KBM-7 (cell line): ENCODE measurements at regions not wholly inside any gene's neighbourhood (a gene's known extent, or its start where the extent isn't known, plus 50 kb on each side); places are given as distances from the start of the nearest gene placed in this dataset.

Source experiments
- DNase-seq: peaks from one replicate; pipeline ENCODE4 v3.0.0-alpha.2; 2015
- in situ Hi-C: fragments of 300-500 bp; cut with MboI; formaldehyde crosslinking; loops from 2 replicates; pipeline ENCODE4 v1.14.3; 2020; ENCODE audit warnings: low sequenced_read_pairs, low pct_unique_long_range_greater_than_20kb, mixed read lengths

DNA sequence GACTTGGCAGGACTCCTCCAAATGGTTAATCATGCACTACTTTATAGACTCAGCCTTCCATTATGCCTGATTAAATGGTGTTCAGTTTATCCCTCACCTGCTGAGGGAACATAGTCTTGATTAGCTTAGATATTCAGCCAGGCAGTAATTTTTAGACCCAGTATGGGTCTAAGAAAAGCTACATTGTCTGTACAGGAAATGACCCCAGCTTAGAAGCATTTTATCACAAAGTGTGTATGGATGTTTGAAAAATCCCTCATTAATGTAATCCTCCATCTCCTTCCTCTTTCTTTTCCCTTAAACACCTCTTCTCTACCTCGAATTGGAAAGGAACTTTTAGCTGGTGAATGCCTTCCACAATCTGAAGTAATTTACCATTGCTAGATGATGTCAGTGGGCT, 252.2 kb upstream of the BMP2 start:
- DNase-seq = no peak
- in situ Hi-C loops = no loop called here

DNA sequence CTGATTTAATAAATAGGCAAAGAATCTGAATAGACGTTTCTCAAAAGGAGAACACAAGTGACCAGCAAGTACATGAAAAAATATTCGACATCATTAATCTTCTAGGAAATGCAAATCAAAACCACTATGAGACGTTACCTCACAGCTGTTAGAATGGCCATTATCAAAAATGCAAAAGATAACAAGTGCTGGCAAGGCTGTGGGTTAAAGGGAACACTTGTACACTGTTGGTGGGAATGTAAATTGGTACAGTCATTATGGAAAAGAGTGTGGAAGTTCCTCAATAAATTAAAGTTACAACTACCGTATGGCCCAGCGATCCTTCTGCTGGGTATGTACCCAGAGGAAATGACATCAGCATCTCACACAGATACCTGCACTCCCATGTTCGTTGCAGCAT, 253.9 kb upstream of the BMP2 start:
- in situ Hi-C loops = no loop called here
- no peak for DNase-seq

DNA sequence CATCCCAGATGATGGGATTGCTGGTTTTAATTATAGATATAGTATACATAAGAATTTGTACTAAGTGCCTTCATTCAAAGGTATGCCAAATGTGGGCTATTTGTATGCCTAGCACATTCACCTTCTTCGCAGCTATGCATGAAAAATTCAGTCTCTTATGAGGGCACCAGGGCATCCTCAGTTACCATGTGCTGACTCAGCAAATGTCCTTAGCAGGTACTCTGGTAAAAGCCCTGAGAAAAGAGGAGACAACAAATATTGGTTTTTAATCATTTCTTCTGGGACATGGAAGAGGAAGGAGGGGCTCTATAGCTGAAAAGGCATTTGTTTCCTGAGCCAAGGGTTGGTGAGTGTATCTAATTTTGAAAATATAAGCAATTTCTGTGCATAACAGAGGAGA, 258.1 kb upstream of the BMP2 start:
- no peak for DNase-seq
- in situ Hi-C loops = no loop called here

DNA sequence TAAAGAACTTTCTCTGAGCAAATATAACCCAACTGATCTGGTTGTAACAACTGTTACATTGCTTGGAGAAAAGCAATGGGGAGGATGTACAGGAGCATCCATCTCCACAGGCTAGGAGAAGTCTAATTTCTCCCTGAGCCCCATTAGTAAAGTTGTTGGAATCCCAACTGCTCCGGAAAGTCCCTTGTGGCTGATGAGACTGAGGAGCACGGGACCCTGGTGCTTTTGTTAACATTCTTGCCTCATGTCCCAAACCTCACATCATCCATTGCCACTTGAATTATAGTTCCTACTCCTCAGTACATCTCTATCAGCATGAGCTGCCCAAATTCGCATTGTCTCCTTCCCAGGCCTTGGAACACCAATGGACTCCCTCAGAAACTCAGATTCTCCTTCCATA, 260.6 kb upstream of the BMP2 start:
- DNase-seq = no peak
- in situ Hi-C loops = no loop called here

DNA sequence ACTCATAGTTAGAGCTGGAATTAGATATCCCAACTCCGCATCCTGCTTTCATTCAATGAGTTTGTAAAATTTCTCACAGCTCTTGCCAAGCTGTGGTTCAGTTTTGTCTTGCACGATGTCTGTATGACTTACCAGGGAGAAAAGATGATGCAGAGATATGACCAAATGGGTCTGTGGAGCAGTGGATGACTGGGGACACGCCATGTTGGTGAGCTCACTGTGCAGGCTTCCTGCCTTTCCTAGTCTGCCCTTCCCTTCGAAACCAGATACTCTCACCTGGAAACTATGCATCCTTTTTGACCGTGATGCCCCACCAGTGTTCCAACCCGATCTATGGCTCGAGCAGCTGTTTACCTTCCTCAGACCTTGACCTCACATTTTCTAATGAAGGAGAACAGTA, 262.7 kb upstream of the BMP2 start:
- in situ Hi-C loops = no loop called here
- DNase-seq = no peak

DNA sequence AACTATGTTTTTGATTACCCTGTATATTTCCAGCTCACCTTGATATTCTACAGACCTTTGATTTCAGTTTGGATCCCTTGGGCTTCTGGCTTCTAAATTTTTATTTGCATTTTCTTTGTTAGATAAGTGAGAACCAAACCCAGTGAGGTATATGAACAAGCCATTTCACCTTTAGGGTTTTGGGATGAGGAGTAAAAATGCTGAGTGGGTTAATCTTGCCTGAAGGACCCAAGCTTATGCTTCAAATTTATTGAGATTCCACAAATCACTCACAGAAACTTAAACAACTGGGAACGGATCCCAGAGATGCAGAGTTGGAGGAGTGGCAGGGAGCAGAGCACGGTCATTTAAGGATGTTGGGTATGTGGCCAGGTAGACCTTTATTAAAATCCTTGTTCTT, 263.3 kb upstream of the BMP2 start:
- in situ Hi-C loops = no loop called here
- DNase-seq = no peak

DNA sequence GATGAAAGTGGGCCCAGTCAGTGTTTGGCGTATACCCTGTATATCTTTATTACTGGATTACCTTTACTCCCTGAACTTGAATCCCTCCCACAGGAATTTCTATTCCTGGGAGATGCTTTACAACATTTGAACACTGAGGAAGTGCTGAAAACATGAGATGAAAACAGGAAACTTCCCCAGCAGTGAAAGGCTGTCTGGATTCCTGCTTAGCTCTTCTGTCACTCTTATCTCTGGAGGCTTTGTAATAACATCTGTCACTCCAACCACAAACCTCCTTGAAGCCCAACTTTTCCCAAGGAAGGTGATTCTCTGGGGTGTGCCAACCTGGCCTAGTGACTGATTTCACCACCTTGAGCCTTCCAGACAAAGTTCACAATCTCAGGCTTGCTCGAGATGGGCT, 264.5 kb upstream of the BMP2 start:
- in situ Hi-C loops = no loop called here
- no peak for DNase-seq

DNA sequence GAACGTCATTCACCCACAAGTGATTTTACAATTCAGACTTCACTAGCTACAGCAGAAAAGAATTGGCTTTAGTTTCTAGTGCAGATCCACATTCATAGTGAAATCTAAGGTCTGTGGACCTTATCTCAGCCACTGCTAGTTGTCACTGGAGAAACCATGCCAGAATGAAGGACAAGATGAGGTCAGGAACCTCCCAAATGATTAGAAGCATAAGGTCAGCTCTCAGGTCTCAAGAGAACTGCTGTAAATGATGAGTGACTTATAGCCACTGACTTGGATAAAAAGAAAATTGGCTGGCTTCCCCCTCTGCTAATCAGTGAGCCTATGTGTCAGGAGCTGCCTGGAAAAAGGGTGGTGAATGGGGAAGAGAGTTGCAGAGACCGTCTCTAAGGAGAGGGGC, 265.3 kb upstream of the BMP2 start:
- in situ Hi-C loops = no loop called here
- DNase-seq = no peak

DNA sequence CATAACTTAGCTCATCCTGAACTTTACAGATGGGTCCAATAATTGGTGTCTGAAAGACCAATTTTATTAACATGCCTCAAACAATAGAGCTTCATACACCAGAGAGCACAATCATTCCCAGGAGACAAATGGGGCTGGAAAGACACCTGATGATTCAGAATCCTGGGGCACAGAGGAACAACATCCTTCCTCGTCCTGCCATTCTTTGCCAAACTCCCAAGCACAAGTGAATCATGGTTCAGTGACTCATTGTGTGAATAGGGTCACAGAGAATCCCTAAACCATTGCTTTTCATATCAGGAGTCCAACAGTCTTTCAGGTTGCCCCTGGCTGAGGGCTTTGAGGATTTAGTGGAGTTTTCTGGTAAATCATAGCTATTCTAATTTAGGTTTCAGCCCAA, 266.4 kb upstream of the BMP2 start:
- DNase-seq = no peak
- in situ Hi-C loops = no loop called here

DNA sequence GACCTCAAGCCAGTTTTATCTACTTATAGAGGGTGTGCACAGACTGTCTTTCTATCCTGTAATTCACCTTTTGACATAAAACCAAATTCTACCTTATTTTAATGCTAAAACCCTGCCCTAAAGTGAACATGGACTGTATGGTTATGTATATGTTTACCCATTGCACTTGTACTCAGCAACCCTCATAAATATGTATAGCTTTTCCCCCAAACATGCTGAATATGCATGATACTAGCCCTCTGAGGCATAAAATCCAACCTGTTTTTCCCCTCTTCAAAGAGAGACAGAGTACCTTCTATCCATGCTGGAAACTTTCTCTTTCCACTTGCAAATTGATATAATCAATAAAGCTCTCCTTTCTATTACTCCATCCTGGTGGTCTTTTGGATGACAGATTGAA, 267.9 kb upstream of the BMP2 start:
- in situ Hi-C loops = no loop called here
- no peak for DNase-seq

DNA sequence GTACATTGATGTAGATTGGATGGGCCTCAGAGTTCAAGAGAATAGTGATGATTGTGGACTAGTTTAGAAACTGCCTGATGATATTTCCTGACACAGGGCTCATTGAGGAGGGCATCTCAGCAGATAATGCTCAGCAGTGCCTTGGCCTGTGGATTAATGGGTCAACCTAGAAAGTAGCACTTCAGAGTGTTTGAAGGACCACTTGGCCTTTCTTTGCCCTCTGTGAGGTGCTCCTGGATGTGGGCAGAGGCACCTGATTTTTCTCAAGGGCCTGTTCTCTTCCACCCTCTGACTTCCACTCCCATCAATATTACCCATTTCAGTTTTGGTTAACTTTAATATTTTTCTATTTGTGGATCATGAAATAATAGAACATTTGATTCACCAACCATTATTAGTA, 270.6 kb upstream of the BMP2 start:
- in situ Hi-C loops = no loop called here
- no peak for DNase-seq

DNA sequence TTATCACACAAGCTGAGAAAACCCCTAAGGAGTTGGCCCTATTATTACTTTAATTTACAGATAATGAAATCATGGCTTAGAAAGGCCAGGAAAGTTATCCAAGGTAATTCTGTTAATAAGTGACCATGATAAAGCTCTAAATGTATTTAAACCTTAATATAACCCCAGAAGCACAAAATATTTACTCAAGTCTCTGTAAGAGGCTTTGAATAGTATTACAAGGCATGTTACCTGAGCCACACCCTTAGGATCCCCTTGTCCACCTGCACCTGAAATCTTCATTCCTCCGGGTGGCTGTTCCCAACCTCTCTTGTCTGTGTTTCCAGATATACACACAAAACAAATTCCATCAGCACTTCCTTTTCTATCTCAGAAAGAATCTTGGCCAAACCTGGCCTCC, 271.6 kb upstream of the BMP2 start:
- in situ Hi-C loops = no loop called here
- no peak for DNase-seq

DNA sequence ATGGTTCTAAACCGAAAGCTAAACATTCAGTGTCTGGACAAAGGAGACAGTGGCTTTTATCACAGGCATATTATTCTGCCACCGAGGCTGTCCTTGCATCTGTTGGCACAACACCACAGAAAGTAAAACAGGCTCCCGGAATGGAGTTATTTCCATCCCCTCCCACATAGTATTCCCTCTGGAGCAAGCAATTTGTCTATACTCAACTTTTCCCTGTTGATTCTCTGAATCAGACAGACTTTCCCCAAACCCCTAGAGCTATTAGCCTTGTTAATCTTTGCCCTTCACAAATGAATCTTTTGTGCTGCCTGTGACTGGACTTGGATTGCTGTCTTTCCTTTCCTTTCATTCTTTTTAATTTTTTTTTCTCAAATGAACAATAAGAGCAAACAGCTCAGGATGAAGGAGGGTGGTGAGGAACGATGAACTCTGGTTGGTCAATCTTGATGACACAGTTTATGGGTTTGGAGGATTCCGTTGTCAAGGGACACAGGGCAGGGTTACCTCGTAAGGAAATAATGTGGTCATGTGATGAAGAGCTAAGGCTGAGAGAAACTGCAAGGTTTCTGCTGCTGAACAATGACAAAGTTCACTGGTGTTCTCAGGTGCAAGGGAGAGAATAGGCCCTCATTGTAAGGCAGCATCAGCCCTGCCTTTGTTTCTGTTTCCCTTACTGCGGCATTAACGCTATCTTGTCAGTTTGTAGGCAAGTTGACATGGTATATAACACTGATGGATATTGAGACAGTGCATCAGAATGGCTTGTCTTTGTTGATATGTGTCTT, 275.0 kb upstream of the BMP2 start:
- DNase-seq = no peak
- in situ Hi-C loops = no loop called here

DNA sequence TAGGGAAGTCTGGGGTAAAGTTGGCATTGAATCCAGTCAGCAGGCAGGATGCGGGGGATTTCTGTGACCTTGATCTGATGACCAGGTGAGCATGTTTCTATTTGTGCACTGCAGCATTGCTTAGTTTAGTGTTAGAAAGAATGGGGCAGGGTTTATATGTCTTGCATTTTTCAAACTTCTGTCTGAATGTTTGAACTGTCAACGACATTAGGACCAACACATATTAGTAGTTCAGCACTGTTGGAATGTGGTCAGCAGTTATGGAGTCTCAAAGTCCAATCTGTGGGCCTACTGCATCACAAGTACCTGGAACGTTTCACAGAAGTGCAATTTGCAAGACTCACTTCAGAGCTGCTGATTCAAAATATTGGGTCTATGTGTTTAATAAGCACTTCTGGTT, 276.6 kb upstream of the BMP2 start:
- no peak for DNase-seq
- in situ Hi-C loops = no loop called here

DNA sequence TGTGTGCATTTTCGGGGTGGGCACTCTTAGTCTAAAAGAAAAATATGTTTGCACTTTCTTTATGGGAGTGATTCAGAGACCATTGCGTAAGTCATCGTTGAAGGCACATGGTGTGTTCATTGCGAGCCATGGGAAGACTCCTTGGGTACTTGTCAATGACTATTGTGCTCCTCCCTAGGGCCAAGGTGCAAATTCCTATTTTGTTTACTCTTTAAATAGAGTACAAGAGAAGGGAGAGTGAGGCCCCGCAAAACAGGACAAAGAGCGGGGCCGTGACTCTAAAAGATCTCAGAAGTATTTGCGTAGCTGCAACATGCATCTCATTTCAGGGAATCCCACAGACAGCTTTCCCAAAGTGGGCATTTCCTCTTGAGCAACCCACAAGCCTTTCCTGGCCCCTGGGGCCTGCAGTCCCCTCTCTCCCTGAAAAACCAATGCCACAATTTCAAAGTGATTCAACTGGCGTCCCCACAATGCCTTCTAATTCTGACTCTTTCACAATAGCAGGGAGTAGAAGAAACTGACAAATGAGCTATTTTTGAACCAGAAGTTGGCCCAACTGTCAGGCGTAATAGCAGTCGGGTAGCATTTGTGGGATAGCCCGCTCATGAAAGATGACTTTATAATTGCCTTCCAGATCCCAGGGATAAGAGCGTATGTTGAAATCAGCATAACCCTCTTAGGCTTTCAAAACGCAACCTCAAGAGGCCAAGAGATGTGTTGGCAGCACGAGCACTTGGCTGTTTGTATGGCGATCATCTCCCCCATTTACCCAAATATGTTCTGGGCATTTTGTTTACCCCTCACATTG, 277.9 kb upstream of the BMP2 start:
- peak; percentile 27 for DNase-seq
- in situ Hi-C loops = no loop called here

DNA sequence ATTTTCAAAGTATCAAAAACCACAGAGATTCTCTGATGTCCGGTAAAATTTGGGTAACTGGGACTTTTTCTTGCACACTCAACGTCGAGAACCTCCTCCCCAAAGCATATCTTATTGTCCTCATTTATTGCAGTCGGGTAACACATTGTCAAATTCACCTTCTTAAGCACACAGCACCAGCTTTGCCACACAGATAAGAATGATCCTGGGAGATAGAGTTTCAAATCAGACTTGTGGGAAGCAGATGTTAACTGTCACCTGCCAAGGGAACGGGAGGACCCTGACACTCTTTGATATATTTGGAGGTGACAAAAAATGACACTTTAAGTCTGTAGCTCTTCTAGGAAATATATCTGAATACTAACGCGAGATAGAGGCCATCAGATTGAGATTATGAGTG, 282.1 kb upstream of the BMP2 start:
- DNase-seq = no peak
- in situ Hi-C loops = no loop called here

DNA sequence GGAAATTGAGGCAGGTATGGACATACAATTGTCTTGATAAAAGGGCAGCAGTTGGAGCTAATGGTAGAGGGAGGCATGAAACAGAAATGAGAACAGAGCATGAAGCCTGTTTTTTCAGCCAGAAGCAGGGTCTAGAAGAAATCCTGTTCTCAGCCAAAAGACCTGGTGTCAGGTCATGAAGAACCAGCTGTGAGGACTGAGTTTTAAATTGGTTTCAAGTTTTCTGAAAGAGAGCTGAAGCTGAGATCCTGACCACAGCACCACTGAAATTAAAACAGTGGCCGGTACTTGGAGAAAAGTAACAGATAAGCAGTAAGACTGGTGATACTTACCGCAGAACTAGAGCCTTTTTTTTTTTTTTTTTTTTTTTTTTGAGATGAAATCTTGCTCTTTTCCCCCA, 283.8 kb upstream of the BMP2 start:
- DNase-seq = no peak

DNA sequence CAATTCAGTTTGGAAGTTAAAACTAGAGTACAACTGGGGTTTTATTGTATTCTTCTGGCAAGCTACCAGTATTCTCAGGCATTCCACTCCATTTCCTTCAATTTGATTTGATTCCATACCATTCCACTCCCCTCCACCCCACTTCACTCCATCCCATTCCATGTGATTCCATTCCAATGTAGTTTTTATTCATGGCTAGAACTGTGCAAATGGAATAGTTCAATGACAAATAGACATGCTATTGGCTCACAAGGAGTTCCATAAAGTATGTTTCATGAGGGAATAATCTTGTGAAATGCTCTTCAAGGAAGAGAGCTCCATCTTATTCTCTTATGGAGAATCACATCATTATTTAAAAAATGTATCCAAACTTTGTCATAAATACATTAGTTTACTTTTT, 285.0 kb upstream of the BMP2 start:
- no peak for DNase-seq

More for the DNA sequence above, 283.8 kb upstream of the BMP2 start:
- in situ Hi-C loops = no loop called here

DNA sequence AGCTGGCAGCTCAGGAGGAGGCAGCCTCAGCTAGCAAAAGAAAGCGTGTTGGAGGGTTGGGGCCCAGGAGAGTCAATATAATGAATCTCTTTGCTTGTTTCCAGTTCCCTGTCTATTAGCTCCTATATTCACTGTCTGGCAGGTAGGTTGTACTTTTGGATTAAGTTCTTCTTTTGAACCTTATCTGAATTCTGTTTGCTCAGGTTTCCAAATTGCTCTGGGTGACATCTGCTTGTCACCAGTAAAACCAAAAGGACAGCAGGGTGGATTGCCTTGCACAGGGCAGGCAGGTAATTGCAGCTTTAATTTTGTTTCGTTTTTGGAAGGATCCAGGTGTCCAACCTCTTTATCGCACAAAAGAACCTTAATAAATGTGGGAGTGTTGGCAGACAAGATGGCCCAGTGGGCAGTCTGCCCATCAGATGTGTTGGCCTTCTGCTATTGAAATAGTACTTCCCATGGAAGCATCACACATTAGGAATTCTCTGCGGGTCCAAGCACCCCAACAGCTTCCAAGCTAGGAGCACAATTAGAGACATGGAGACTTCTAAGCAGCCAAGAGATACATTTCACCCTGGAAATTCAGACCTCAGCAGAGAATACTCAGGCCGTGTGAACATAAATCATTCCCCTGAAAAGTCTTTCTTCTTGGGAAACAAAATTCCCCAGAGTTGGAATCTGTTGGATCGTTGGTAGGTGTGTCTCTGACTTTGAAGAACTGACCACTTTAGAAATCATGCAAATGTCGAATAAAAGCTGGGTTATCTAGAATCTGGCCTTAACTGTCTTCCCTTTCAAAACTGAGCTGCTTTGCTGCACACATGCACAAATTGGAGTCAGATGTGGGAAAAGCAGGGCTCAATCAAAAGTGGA, 286.9 kb upstream of the BMP2 start:
- DNase-seq = no peak
- in situ Hi-C loops = no loop called here

More for the DNA sequence above, 285.0 kb upstream of the BMP2 start:
- in situ Hi-C loops = no loop called here

DNA sequence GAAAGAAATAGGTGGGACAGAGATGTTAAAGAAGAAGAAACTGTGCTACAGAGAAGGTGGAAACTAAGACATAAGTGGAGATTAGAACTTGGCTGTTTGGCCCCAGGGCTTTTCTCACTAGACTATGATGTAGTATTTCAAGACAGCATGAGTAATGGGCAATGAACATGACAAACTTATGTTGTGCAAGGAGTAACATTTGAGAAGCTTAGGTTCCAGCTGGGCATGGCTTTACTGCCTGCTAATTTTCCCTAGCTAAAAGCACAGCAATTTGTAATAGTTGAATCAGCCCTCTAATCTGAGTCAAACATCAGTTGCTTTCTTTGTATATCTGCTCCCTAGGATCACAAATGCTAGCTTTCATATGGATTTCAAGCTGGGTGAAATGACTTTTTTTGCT, 294.3 kb upstream of the BMP2 start:
- in situ Hi-C loops = no loop called here
- no peak for DNase-seq
